Fibroblast of lung (primary cell): ENCODE measurements at regions not wholly inside any gene's neighbourhood (a gene's known extent, or its start where the extent isn't known, plus 50 kb on each side); places are given as distances from the start of the nearest gene placed in this dataset.

Experiments
- DNase-seq, 2 donors: peaks; one replicate each; pipeline versions ENCODE4 v3.0.0 to v3.0.0-alpha.2; 2010; ENCODE audit warnings: low read depth in 2 of 2
- H2AFZ ChIP-seq: 2 replicates; pipeline ENCODE4 v1.5.1; 2012; ENCODE audit warnings: low read length, control low read depth, inconsistent platforms
- H3K27ac ChIP-seq: 2 replicates; pipeline ENCODE4 v1.5.1; 2011; ENCODE audit warnings: low read length, control low read depth; ENCODE audit not compliant: insufficient read depth
- H3K27me3 ChIP-seq: 2 replicates; pipeline ENCODE4 v1.5.1; 2011; ENCODE audit warnings: mild to moderate bottlenecking, low read length; ENCODE audit not compliant: control insufficient read depth, insufficient read depth
- H3K36me3 ChIP-seq: 2 replicates; pipeline ENCODE4 v1.5.1; 2011; ENCODE audit warnings: low read length; ENCODE audit not compliant: control insufficient read depth, insufficient read depth
- H3K4me1 ChIP-seq: 2 replicates; pipeline ENCODE4 v1.5.1; 2011; ENCODE audit warnings: low read length; ENCODE audit not compliant: control insufficient read depth, insufficient read depth; ENCODE audit errors: extremely low read depth
- H3K4me2 ChIP-seq: 2 replicates; pipeline ENCODE4 v1.5.1; 2011; ENCODE audit warnings: low read length, control low read depth; ENCODE audit not compliant: insufficient read depth; ENCODE audit errors: extremely low read depth
- H3K4me3 ChIP-seq, 4 experiments: fragments of 200-600 bp in 1 of 4; sonication (generic) in 1 of 4; replicated peaks in 1 of 4; 2 replicates each; pipeline ENCODE4 v1.5.1; 2011 to 2016; ENCODE audit warnings: low read length in 4 of 4, low read depth in 3 of 4, mild to moderate bottlenecking in 3 of 4, control low read depth in 2 of 4, inconsistent platforms in 1 of 4, mixed read lengths in 1 of 4; ENCODE audit not compliant: insufficient read depth in 1 of 4; ENCODE audit errors: control extremely low read depth in 1 of 4
- H3K79me2 ChIP-seq: 2 replicates; pipeline ENCODE4 v1.5.1; 2012; ENCODE audit warnings: mild to moderate bottlenecking, low read length, inconsistent platforms; ENCODE audit not compliant: control insufficient read depth, insufficient read depth
- H3K9ac ChIP-seq: 2 replicates; pipeline ENCODE4 v1.5.1; 2011; ENCODE audit warnings: mild to moderate bottlenecking, low read length, control low read depth; ENCODE audit not compliant: insufficient read depth
- H3K9me3 ChIP-seq: 2 replicates; pipeline ENCODE4 v1.5.1; 2012; ENCODE audit warnings: low read depth, low read length; ENCODE audit not compliant: control insufficient read depth, insufficient read depth
- H4K20me1 ChIP-seq: 2 replicates; pipeline ENCODE4 v1.5.1; 2011; ENCODE audit warnings: low read length; ENCODE audit not compliant: control insufficient read depth, insufficient read depth; ENCODE audit errors: extremely low read depth
- EZH2 ChIP-seq: IDR thresholded peaks from 2 replicates; pipeline ENCODE4 v1.5.1; 2012; ENCODE audit warnings: low read length, control low read depth, mild to moderate bottlenecking; ENCODE audit errors: missing control alignments
- TF ChIP-seq, protein P1 (sequence below), 2 donors: IDR thresholded peaks in 1 of 2; conservative IDR thresholded peaks in 1 of 2; 1 replicate in 1 of 2; 2 replicates in 1 of 2; pipeline ENCODE4 v1.5.1; 2011 to 2012; ENCODE audit warnings: low read length in 2 of 2, control low read depth in 1 of 2, inconsistent platforms in 1 of 2, low read depth in 1 of 2, mild to moderate bottlenecking in 1 of 2

DNA sequence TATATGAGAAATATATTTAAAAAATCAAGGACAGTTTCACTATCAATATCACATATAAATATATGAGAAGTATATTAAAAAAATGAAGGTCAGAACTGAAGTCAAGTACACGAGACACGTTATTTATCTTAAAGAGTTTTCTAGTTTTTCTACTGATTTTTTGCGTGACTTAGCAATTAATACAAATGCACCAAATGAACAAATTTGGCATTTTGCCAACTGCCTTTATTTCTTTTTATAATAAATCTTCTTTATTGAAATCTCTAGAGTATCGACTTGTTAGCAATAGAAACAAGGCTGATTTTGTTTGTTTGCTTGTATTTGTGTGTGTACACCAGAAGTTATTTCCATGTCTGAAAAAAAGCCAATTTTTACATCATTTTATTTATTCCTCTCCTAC is 1684.7 kb upstream of the RAG2 start:
- no peak for TF ChIP-seq EZH2
- TF ChIP-seq, protein P1, sequence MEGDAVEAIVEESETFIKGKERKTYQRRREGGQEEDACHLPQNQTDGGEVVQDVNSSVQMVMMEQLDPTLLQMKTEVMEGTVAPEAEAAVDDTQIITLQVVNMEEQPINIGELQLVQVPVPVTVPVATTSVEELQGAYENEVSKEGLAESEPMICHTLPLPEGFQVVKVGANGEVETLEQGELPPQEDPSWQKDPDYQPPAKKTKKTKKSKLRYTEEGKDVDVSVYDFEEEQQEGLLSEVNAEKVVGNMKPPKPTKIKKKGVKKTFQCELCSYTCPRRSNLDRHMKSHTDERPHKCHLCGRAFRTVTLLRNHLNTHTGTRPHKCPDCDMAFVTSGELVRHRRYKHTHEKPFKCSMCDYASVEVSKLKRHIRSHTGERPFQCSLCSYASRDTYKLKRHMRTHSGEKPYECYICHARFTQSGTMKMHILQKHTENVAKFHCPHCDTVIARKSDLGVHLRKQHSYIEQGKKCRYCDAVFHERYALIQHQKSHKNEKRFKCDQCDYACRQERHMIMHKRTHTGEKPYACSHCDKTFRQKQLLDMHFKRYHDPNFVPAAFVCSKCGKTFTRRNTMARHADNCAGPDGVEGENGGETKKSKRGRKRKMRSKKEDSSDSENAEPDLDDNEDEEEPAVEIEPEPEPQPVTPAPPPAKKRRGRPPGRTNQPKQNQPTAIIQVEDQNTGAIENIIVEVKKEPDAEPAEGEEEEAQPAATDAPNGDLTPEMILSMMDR (conservative IDR thresholded peaks at IDR 0.05 in 1 of 2, IDR thresholded peaks at IDR 0.05 in 1 of 2; ENCODE audit: low read depth in 1 of 2, low read length in 2 of 2) = no peak
- H3K27ac ChIP-seq = no peak overlapping the region
- no peaks in the 10 kb centered on the region for H3K27me3 ChIP-seq
- H3K9me3 ChIP-seq = no peaks in the 10 kb centered on the region
- no peak overlapping the region for H3K9ac ChIP-seq
- H4K20me1 ChIP-seq = no peaks in the 10 kb centered on the region
- H3K4me1 ChIP-seq = no peaks in the 10 kb centered on the region
- H3K36me3 ChIP-seq = no peaks in the 10 kb centered on the region
- no peaks in the 10 kb centered on the region for H3K79me2 ChIP-seq
- no peak overlapping the region for H2AFZ ChIP-seq
- H3K4me2 ChIP-seq = no peak overlapping the region
- no peak for DNase-seq
- H3K4me3 ChIP-seq = no peak overlapping the region

DNA sequence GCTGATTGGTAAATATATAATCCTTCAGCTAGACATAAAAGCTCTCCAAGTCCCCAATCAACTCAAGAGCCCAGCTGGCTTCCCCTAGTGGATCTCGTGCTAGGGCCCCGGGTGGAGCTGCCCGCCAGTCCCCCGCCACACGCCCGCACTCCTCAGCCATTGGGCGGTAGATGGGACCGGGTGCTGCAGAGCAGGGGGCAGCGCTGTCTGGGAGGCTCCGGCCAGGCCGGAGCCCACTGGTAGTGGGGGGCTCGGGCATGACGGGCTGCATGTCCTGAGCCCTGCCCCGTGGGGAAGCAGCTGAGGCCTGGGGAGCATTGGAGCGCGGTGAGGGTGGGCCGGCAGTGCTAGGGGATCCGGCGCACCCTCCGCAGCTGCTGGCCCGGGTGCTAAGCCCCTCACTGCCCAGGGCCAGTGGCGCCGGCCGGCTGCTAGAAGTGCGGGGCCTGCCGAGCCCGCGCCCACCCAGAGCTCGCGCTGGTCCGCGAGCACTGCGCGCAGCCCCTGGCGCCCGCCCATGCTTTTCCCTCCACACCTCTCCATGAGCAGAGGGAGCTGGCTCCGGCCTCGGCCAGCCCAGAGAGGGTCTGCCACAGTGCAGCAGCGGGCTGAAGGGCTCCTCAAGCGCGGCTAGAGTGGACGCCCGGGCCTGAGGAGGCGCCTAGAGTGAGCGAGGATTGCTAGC is 1680.6 kb upstream of the RAG2 start:
- no peak for TF ChIP-seq EZH2
- TF ChIP-seq, protein P1 (conservative IDR thresholded peaks at IDR 0.05 in 1 of 2, IDR thresholded peaks at IDR 0.05 in 1 of 2; ENCODE audit: low read depth in 1 of 2, low read length in 2 of 2) = no peak
- no peaks in the 10 kb centered on the region for H3K36me3 ChIP-seq

DNA sequence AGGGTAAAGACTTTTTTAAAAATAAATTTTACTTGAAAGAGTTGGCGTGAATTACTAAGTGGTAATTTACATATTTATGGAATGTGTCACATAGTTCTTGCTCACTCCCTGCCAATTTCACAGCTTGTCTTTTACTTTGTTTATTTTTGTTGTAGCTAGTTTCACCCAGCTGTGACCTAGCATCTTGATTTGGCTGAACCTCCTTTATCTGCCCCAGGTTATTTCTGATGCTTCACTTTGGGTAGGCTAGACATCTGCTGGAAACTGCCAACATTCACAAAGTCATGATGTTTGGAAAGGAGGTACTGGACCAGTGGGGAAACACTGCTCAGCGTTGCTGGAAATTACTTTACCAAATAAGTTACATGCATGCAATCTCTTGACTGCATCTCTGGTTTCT is 1676.0 kb upstream of the RAG2 start:
- H3K4me1 ChIP-seq = no peaks in the 10 kb centered on the region
- H3K36me3 ChIP-seq = no peaks in the 10 kb centered on the region
- no peaks in the 10 kb centered on the region for H3K9me3 ChIP-seq
- TF ChIP-seq, protein P1 (conservative IDR thresholded peaks at IDR 0.05 in 1 of 2, IDR thresholded peaks at IDR 0.05 in 1 of 2; ENCODE audit: low read depth in 1 of 2, low read length in 2 of 2) = no peak
- TF ChIP-seq EZH2 = no peak
- no peak overlapping the region for H3K9ac ChIP-seq
- H3K79me2 ChIP-seq = no peaks in the 10 kb centered on the region
- H2AFZ ChIP-seq = no peak overlapping the region
- no peak overlapping the region for H3K4me2 ChIP-seq
- no peak overlapping the region for H3K27ac ChIP-seq
- no peaks in the 10 kb centered on the region for H4K20me1 ChIP-seq
- peak; percentile 5 to 68 for DNase-seq
- H3K27me3 ChIP-seq = no peaks in the 10 kb centered on the region
- no peak overlapping the region for H3K4me3 ChIP-seq

More for the DNA sequence above, 1680.6 kb upstream of the RAG2 start:
- Histone ChIP-seq H3K4me3 (no peak overlapping the region), H3K27ac (no peak overlapping the region), H3K9ac (no peak overlapping the region), H3K4me2 (no peak overlapping the region), H3K27me3 (no peaks in the 10 kb centered on the region), H3K79me2 (no peaks in the 10 kb centered on the region), H3K9me3 (no peaks in the 10 kb centered on the region), H2AFZ (no peak overlapping the region), H4K20me1 (no peaks in the 10 kb centered on the region), H3K4me1 (no peaks in the 10 kb centered on the region)
- no peak for DNase-seq
